GM18526 (cell line): ENCODE measurements at regions not wholly inside any gene's neighbourhood (a gene's known extent, or its start where the extent isn't known, plus 50 kb on each side); places are given as distances from the start of the nearest gene placed in this dataset.
A peak's percentile ranks its signal among the peaks of the same experiment; 100 is the strongest.

Source experiments
- POLR2A ChIP-seq: IDR thresholded peaks from 3 replicates; pipeline ENCODE4 v1.6.1; 2011; ENCODE audit not compliant: insufficient read length; ENCODE audit errors: extremely low read depth

- TF ChIP-seq POLR2A: no peak
Measured at GRCh38 chr20:48384147-48384818, 443.5 kb downstream of the PREX1 start.

- no peak for TF ChIP-seq POLR2A
Measured at GRCh38 chr20:48383252-48383651, 444.5 kb downstream of the PREX1 start.

- TF ChIP-seq POLR2A: no peak
Measured at GRCh38 chr20:48382304-48382703, 445.5 kb downstream of the PREX1 start.

- no peak for TF ChIP-seq POLR2A
Measured at GRCh38 chr20:48381353-48382120, 446.3 kb downstream of the PREX1 start.

- no peak for TF ChIP-seq POLR2A
Measured at GRCh38 chr20:48380661-48381060, 447.1 kb downstream of the PREX1 start.

GRCh38 chr20:48378976-48379675, 448.7 kb downstream of the PREX1 start:
- no peak for TF ChIP-seq POLR2A

GRCh38 chr20:48377940-48378339, 449.9 kb downstream of the PREX1 start:
- no peak for TF ChIP-seq POLR2A

GRCh38 chr20:48375804-48376203, 452.0 kb downstream of the PREX1 start:
- TF ChIP-seq POLR2A: no peak

GRCh38 chr20:48374991-48375595, 452.7 kb downstream of the PREX1 start:
- no peak for TF ChIP-seq POLR2A

GRCh38 chr20:48373555-48373934, 454.3 kb downstream of the PREX1 start:
- TF ChIP-seq POLR2A: no peak

- TF ChIP-seq POLR2A: no peak
Measured at GRCh38 chr20:48371211-48371610, 456.6 kb downstream of the PREX1 start.

GRCh38 chr20:48366230-48366629, 461.6 kb downstream of the PREX1 start:
- no peak for TF ChIP-seq POLR2A

- TF ChIP-seq POLR2A: no peak
Measured at GRCh38 chr20:48364688-48365421, 462.9 kb downstream of the PREX1 start.

GRCh38 chr20:48364055-48364454, 463.7 kb downstream of the PREX1 start:
- TF ChIP-seq POLR2A: no peak

- no peak for TF ChIP-seq POLR2A
Measured at GRCh38 chr20:48360342-48360975, 467.3 kb downstream of the PREX1 start.

GRCh38 chr20:48359692-48360341, 468.0 kb downstream of the PREX1 start:
- peak; percentile 15 for TF ChIP-seq POLR2A
